Lower leg skin (tissue), 4 donors: ENCODE measurements at regions not wholly inside any gene's neighbourhood (a gene's known extent, or its start where the extent isn't known, plus 50 kb on each side); places are given as distances from the start of the nearest gene placed in this dataset.
A peak's percentile ranks its signal among the peaks of the same experiment; 100 is the strongest.

Experiments
- DNase-seq, 2 donors: peaks; one replicate each; pipeline ENCODE4 v3.0.0-alpha.2; 2019; ENCODE audit warnings: low spot score in 2 of 2
- H3K4me3 ChIP-seq: fragments of 200-600 bp; sonication (generic); 2 replicates; pipeline ENCODE4 v1.5.1; 2017; ENCODE audit warnings: mild to moderate bottlenecking, low read depth; ENCODE audit not compliant: poor library complexity, severe bottlenecking
- CTCF ChIP-seq, 3 donors: fragments of 450-650 bp; IDR thresholded peaks; one replicate each; pipeline ENCODE4 v1.5.1; 2016; ENCODE audit warnings: antibody characterized with exemption in 3 of 3, mild to moderate bottlenecking in 3 of 3, moderate library complexity in 2 of 3
- POLR2A ChIP-seq, 2 donors: fragments of 450-650 bp; IDR thresholded peaks; one replicate each; pipeline ENCODE4 v1.6.1; 2016 to 2017; ENCODE audit warnings: antibody characterized with exemption in 2 of 2, mild to moderate bottlenecking in 1 of 2, moderate library complexity in 1 of 2
- WGBS, 2 donors: methylation state at CpG; one replicate each; pipeline ENCODE4 v1.1.5; 2018; 5-methylcytosine and 5-hydroxymethylcytosine counted together
- intact Hi-C: fragments of 100-400 bp; cut with DNase I; formaldehyde crosslinking; loops from one replicate; pipeline ENCODE4 v1.15.0; 2023; ENCODE audit warnings: low total_unique reads

DNA sequence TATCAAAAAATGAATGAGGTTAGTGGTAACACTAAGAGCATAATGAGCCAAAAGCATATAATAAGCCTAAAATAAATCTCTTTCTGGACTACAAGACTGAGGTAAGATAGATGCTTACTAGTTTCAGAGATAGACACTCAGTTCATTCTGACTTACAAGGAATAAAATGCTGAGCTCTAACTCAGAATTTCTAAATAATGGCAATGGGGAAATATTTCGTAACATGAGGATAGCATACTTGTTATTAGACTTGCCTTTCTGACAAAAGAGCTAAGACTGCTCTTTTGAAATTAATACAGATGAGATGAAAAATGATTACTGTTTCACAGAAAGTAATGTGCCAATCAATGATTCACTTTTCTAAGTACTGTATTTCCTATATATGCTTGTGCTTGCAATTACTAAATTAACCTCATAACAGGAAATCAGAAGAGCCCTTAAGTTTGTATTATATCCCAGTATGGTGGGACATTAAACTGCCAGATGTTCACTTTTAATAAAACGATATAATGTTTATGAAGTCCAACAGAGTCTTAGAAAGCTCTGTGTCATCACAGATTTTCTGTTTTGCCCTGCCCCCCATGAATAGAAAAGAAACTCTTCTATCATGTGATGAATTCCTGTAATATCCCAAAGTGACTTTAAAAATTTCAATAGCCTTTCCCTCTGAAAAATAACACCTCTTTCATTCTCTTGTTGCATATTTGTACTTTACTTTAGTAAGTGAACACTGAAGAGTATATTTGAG, 2771.0 kb upstream of the PCDH20 start:
- no peak for DNase-seq
- TF ChIP-seq CTCF (IDR thresholded peaks at IDR 0.05) (no peak), POLR2A (IDR thresholded peaks at IDR 0.05) (no peak)
- H3K4me3 ChIP-seq, result no peak overlapping the region
- 31 to 73% methylated on average over 2 of the region's 2 CpGs for WGBS, 2 donors
- intact Hi-C loops, result no loop called here

DNA sequence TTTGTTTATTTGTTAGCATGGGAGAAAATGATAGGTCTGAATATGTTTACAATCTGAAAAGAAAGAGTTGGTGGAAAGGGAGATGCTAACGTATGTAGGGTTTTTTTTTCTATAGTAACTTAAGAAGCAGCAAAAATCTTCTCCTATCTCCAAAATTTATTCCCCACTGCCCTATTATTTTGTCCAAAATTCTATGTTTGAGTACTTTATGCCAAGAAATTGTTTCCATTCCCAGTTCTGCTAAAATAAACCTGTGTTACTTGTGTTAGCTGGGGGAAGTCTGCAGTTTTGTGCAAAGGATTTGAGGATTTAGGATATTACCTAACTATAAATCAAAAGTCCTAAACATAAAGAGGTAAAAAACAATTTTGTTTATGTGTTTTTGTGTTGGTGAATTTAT, 2770.4 kb upstream of the PCDH20 start:
- TF ChIP-seq CTCF (IDR thresholded peaks at IDR 0.05), result no peak
- TF ChIP-seq POLR2A (IDR thresholded peaks at IDR 0.05), result no peak
- WGBS, 2 donors, result 73 to 86% methylated on average over 1 of the region's 1 CpG
- intact Hi-C loops, result no loop called here
- no peak overlapping the region for H3K4me3 ChIP-seq
- DNase-seq, result no peak

- intact Hi-C loops, result no loop called here
- no peak overlapping the region for H3K4me3 ChIP-seq
- no peak for DNase-seq
- TF ChIP-seq POLR2A (IDR thresholded peaks at IDR 0.05) (no peak), CTCF (IDR thresholded peaks at IDR 0.05) (no peak)
- WGBS, 2 donors, result 75 to 79% methylated on average over 2 of the region's 2 CpGs
Observed at GRCh38 chr13:64180756-64181155, 2765.1 kb upstream of the PCDH20 start.

GRCh38 chr13:64165826-64166225, 2750.2 kb upstream of the PCDH20 start:
- 73 to 90% methylated on average over 1 of the region's 1 CpG for WGBS, 2 donors
- TF ChIP-seq POLR2A (IDR thresholded peaks at IDR 0.05) (no peak), CTCF (IDR thresholded peaks at IDR 0.05) (no peak)

DNA sequence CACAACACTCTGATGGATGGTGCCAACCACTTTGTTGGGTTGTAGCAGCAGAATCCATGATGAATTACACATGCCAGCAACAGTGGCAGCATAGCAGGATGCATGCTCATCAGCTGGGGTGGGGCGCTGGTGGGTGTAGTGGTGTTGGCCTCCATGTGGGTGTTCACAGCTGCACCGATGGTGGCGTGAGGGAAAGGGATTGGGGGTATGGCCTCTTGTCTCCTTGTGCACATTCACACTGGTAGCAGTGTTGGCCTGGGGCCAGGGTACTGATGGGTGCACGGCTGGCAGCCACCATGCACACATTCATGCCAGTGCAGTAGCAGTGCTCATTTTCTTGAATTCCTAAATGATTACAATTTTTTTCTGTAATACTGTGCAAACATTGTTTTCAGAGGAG, 2748.8 kb upstream of the PCDH20 start:
- intact Hi-C loops, result no loop called here
- no peak overlapping the region for H3K4me3 ChIP-seq
- DNase-seq, result peak in 1 of 2 donors; percentile 61
- WGBS, 2 donors, result 79 to 85% methylated on average over 4 of the region's 4 CpGs
- TF ChIP-seq CTCF (IDR thresholded peaks at IDR 0.05), result no peak
- no peak for TF ChIP-seq POLR2A (IDR thresholded peaks at IDR 0.05)

More at GRCh38 chr13:64165826-64166225, 2750.2 kb upstream of the PCDH20 start:
- H3K4me3 ChIP-seq, result no peak overlapping the region
- intact Hi-C loops, result no loop called here
- DNase-seq, result no peak

DNA sequence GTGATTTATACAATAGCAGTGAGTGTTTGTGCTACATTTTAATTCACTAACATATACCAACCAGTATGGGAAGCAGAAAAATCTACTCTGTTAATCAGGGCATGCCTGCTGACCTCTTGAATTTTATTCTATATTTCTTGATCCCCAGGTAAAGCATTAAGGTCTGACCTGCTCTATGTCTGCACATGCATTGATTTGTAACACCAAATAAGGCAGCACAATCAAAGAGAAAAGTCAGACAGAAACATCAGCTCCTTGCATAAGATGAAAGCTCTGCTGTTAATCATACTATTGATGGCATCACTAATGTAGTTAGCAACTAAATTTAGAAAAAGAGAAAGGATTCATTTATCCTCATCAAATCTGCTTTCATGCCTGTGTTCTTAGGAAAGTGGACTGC, 2744.8 kb upstream of the PCDH20 start:
- DNase-seq, result no peak
- TF ChIP-seq CTCF (IDR thresholded peaks at IDR 0.05) (no peak), POLR2A (IDR thresholded peaks at IDR 0.05) (no peak)
- no peak overlapping the region for H3K4me3 ChIP-seq
- intact Hi-C loops, result no loop called here
